ENCODE measurements at regions not wholly inside any gene's neighbourhood (a gene's known extent, or its start where the extent isn't known, plus 50 kb on each side); places are given as distances from the start of the nearest gene placed in this dataset.

- no peaks in the 10 kb centered on the region for H3K36me3 ChIP-seq
- TF ChIP-seq CTCF (IDR thresholded peaks at IDR 0.05) = no peak
- H3K4me3 ChIP-seq = no peak overlapping the region
- no peaks in the 10 kb centered on the region for H3K9me3 ChIP-seq
- no peaks in the 10 kb centered on the region for H3K27me3 ChIP-seq (replicated peaks; ENCODE audit: insufficient read depth)
- no peak overlapping the region for H3K27ac ChIP-seq
- H3K4me1 ChIP-seq (ENCODE audit: control insufficient read depth in 1 of 2, low read depth in 2 of 2) = peaks cover 0 to 3% of the 10 kb centered on the region in 2 donors
- ATAC-seq (ENCODE audit: insufficient number of reproducible peaks, low FRiP score, low read depth) = no peak
- no peak for DNase-seq (ENCODE audit: low spot score)
These were observed 121.3 kb upstream of the MAX start for GRCh38 chr14:65223636-65224035.

- no peak for DNase-seq (ENCODE audit: low spot score)
- no peaks in the 10 kb centered on the region for H3K27me3 ChIP-seq (replicated peaks; ENCODE audit: insufficient read depth)
- no peak for TF ChIP-seq CTCF (IDR thresholded peaks at IDR 0.05)
- no peak overlapping the region for H3K4me3 ChIP-seq
- no peaks in the 10 kb centered on the region for H3K9me3 ChIP-seq
- H3K4me1 ChIP-seq (ENCODE audit: control insufficient read depth in 1 of 2, low read depth in 2 of 2) = peaks cover 0 to 3% of the 10 kb centered on the region in 2 donors
- no peaks in the 10 kb centered on the region for H3K36me3 ChIP-seq
- H3K27ac ChIP-seq = no peak overlapping the region
- ATAC-seq (ENCODE audit: insufficient number of reproducible peaks, low FRiP score, low read depth) = no peak
These were observed 122.5 kb upstream of the MAX start for GRCh38 chr14:65224799-65225198.

GRCh38 chr14:65225299-65226159 lies 123.2 kb upstream of the MAX start:
- DNase-seq (ENCODE audit: low spot score) = no peak
- Histone ChIP-seq H3K4me3 (no peak overlapping the region), H3K36me3 (no peaks in the 10 kb centered on the region), H3K9me3 (no peaks in the 10 kb centered on the region), H3K4me1 (ENCODE audit: control insufficient read depth in 1 of 2, low read depth in 2 of 2) (peaks cover 0 to 6% of the 10 kb centered on the region in 2 donors), H3K27ac (no peak overlapping the region), H3K27me3 (replicated peaks; ENCODE audit: insufficient read depth) (no peaks in the 10 kb centered on the region)
- no peak for TF ChIP-seq CTCF (IDR thresholded peaks at IDR 0.05)
- ATAC-seq (ENCODE audit: insufficient number of reproducible peaks, low FRiP score, low read depth) = no peak

GRCh38 chr14:65226824-65227604 lies 124.7 kb upstream of the MAX start:
- H3K9me3 ChIP-seq = no peaks in the 10 kb centered on the region
- no peak overlapping the region for H3K4me3 ChIP-seq
- ATAC-seq (ENCODE audit: insufficient number of reproducible peaks, low FRiP score, low read depth) (no peak), DNase-seq (ENCODE audit: low spot score) (no peak)
- H3K36me3 ChIP-seq = no peaks in the 10 kb centered on the region
- no peak overlapping the region for H3K27ac ChIP-seq
- no peaks in the 10 kb centered on the region for H3K27me3 ChIP-seq (replicated peaks; ENCODE audit: insufficient read depth)
- peaks cover 0 to 9% of the 10 kb centered on the region in 2 donors for H3K4me1 ChIP-seq (ENCODE audit: control insufficient read depth in 1 of 2, low read depth in 2 of 2)
- TF ChIP-seq CTCF (IDR thresholded peaks at IDR 0.05) = no peak

GRCh38 chr14:65228436-65228835 lies 126.1 kb upstream of the MAX start:
- TF ChIP-seq CTCF (IDR thresholded peaks at IDR 0.05) = no peak
- ATAC-seq (ENCODE audit: insufficient number of reproducible peaks, low FRiP score, low read depth) = no peak

More at GRCh38 chr14:65228436-65228835, 126.1 kb upstream of the MAX start:
- H3K27me3 ChIP-seq (replicated peaks; ENCODE audit: insufficient read depth) = no peaks in the 10 kb centered on the region
- H3K4me3 ChIP-seq = no peak overlapping the region
- H3K36me3 ChIP-seq = no peaks in the 10 kb centered on the region
- H3K9me3 ChIP-seq = no peaks in the 10 kb centered on the region
- DNase-seq (ENCODE audit: low spot score) = no peak
- no peak overlapping the region for H3K27ac ChIP-seq
- peaks cover 0 to 9% of the 10 kb centered on the region in 2 donors for H3K4me1 ChIP-seq (ENCODE audit: control insufficient read depth in 1 of 2, low read depth in 2 of 2)
